ENCODE measurements at regions not wholly inside any gene's neighbourhood (a gene's known extent, or its start where the extent isn't known, plus 50 kb on each side); places are given as distances from the start of the nearest gene placed in this dataset.

DNA sequence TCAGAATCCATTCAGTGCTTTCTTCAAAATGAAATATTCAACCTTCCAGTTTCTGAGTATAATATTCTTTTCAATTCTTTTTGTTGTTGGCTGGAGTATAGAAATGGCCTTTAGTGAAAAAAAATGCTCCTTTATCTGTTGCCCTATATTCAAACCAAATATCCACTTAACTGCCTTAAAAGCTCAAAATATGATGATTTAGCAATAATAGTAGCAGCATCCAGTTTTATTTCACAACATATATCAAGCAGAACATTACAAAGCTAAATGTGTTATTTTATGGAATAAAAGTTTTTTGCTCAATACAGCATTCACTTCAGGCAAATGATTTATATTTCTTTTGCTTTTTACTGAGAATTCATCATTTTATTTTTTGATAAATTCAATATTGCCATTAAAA lies 322.4 kb upstream of the EYS start:
- TF ChIP-seq, protein P1, sequence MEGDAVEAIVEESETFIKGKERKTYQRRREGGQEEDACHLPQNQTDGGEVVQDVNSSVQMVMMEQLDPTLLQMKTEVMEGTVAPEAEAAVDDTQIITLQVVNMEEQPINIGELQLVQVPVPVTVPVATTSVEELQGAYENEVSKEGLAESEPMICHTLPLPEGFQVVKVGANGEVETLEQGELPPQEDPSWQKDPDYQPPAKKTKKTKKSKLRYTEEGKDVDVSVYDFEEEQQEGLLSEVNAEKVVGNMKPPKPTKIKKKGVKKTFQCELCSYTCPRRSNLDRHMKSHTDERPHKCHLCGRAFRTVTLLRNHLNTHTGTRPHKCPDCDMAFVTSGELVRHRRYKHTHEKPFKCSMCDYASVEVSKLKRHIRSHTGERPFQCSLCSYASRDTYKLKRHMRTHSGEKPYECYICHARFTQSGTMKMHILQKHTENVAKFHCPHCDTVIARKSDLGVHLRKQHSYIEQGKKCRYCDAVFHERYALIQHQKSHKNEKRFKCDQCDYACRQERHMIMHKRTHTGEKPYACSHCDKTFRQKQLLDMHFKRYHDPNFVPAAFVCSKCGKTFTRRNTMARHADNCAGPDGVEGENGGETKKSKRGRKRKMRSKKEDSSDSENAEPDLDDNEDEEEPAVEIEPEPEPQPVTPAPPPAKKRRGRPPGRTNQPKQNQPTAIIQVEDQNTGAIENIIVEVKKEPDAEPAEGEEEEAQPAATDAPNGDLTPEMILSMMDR (conservative IDR thresholded peaks at IDR 0.05; ENCODE audit: control insufficient read depth, insufficient read depth, low read depth, low read length): no peak
- DNase-seq (ENCODE audit: low read depth): no peak
- H3K4me3 ChIP-seq (ENCODE audit: control insufficient read depth, low read depth, low read length): no peak overlapping the region

DNA sequence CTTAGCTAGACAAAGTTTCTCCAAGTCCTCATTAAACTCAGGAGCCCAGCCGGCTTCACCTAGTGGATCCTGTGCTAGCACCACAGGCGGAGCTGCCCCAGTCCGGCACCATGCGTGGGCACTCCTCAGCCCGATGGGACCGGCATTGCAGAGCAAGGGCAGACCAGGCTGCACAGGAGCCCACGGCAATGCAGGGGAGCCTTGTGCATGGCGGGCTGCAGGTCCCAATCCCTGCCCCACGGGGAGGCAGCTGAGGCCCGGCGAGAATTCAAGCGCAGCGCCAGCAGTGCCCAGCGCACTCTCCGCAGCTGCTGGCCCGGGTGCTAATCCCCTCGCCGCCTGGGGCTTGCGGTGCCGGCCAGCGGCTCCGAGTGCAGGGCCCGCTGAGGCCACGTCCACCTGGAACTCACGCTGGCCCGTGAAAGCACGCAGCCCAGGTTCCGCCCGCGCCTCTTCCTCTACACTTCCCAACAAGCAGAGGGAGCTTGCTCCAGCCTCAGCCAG lies 292.3 kb upstream of the EYS start:
- DNase-seq (ENCODE audit: low read depth): no peak
- H3K4me3 ChIP-seq (ENCODE audit: control insufficient read depth, low read depth, low read length): no peak overlapping the region
- TF ChIP-seq, protein P1 (conservative IDR thresholded peaks at IDR 0.05; ENCODE audit: control insufficient read depth, insufficient read depth, low read depth, low read length): no peak

DNA sequence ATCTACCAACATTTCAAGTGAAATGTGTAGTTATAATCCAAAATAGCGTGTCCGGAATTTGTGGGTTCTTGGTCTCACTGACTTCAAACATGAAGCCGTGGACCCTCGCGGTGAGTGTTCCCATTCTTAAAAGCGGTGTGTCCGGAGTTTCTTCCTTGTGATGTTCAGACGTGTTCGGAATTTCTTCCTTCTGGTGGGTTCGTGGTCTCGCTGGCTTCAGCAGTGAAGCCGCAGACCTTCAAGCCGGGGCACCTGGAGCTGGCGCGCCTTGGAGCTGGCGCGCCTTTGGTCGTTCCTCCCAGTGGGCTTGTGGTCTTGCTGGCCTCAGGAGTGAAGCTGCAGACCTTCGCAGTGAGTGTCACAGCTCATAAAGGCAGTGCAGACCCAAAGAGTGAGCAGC lies 291.5 kb upstream of the EYS start:
- H3K4me3 ChIP-seq (ENCODE audit: control insufficient read depth, low read depth, low read length): no peak overlapping the region
- TF ChIP-seq, protein P1 (conservative IDR thresholded peaks at IDR 0.05; ENCODE audit: control insufficient read depth, insufficient read depth, low read depth, low read length): no peak
- no peak for DNase-seq (ENCODE audit: low read depth)

DNA sequence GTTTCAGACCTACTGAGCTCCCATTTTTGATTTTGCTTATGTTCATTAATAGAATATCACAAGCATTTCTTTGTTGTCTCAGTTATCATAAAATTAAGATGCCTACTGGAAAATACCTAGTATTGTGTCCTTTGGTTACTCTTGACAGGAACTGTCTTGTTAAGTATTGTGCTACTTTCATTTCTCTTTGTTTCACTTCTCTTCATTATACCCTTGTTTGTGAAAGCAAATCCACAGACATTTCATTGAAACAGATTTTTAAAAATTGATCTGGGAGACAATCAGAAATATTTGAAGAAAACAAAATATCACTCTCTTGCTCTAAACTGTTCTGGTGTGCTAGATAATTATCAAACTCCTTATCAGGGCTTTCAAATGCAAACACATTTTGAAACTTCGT lies 290.5 kb upstream of the EYS start:
- DNase-seq (ENCODE audit: low read depth): no peak
- TF ChIP-seq, protein P1 (conservative IDR thresholded peaks at IDR 0.05; ENCODE audit: control insufficient read depth, insufficient read depth, low read depth, low read length): no peak
- H3K4me3 ChIP-seq (ENCODE audit: control insufficient read depth, low read depth, low read length): no peak overlapping the region

DNA sequence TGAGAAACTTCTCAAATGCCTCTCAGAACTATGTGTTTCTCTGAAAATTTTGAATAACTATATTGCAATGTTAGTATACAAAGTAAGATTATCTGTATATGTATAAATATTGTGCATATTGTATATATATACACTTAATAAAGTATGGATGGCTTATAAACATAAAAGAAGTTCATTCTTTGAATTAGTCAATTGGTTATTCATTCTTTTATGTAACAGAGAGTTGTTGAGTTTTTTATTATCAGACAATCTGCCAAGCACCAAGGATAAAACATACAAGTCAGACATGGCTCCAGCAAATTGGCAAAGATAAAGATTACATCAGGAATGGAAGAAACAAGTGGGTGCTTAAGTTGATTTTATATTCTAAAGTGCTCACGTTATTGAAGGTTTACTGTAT lies 289.1 kb upstream of the EYS start:
- TF ChIP-seq, protein P1 (conservative IDR thresholded peaks at IDR 0.05; ENCODE audit: control insufficient read depth, insufficient read depth, low read depth, low read length): no peak
- no peak for DNase-seq (ENCODE audit: low read depth)
- H3K4me3 ChIP-seq (ENCODE audit: control insufficient read depth, low read depth, low read length): no peak overlapping the region

DNA sequence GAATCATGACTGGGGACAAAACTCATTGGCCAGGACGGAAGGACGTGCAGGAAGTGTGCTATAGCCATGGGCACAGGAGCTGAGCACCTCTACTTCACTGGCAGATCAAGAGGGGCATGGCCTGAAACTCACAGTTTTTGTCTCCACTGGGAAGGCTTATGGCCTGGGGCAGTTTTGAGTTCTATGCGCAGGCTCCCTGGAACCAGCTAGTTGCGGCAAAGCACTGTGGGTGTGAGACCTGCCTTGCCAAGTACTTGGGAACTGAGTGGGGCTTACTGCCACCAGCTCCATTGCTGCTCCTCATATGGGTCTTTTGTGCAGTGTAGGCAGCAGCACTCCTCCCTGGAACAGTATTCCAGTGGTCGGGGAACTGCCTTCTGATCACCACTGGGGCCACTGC lies 282.6 kb upstream of the EYS start:
- TF ChIP-seq, protein P1 (conservative IDR thresholded peaks at IDR 0.05; ENCODE audit: control insufficient read depth, insufficient read depth, low read depth, low read length): no peak
- no peak for DNase-seq (ENCODE audit: low read depth)
- H3K4me3 ChIP-seq (ENCODE audit: control insufficient read depth, low read depth, low read length): no peak overlapping the region

DNA sequence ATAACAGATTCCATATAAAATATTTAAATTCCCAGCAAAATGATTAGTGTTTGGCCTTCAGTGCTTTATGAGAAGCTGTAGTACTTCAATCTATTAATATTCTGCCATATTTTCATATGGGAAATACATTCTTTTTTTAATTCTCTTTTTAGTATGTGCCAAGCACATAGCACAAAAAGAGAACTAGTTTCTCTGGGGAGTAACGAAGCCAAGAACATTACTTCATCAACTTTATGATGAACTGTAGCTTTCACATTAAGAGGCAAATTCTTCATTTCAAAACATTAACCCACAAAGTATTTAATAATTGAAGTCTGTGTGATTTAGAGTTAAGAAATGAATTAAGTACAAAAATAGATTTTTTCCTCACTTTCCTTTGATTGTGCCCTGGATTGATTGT lies 281.0 kb upstream of the EYS start:
- no peak overlapping the region for H3K4me3 ChIP-seq (ENCODE audit: control insufficient read depth, low read depth, low read length)
- TF ChIP-seq, protein P1 (conservative IDR thresholded peaks at IDR 0.05; ENCODE audit: control insufficient read depth, insufficient read depth, low read depth, low read length): no peak
- no peak for DNase-seq (ENCODE audit: low read depth)
